Skeletal muscle satellite cell (primary cell): ENCODE measurements at regions not wholly inside any gene's neighbourhood (a gene's known extent, or its start where the extent isn't known, plus 50 kb on each side); places are given as distances from the start of the nearest gene placed in this dataset.

ENCODE experiments used
- H3K27me3 ChIP-seq: 2 replicates; pipeline ENCODE4 v1.7.0; 2013; ENCODE audit warnings: low read length; ENCODE audit not compliant: control insufficient read depth, insufficient read depth
- H3K36me3 ChIP-seq: 2 replicates; pipeline ENCODE4 v1.7.0; 2013; ENCODE audit warnings: mild to moderate bottlenecking, control low read depth, low read length; ENCODE audit not compliant: insufficient read depth
- H3K4me1 ChIP-seq: 2 replicates; pipeline ENCODE4 v1.7.0; 2013; ENCODE audit warnings: low read length; ENCODE audit not compliant: control insufficient read depth, insufficient read depth
- H3K4me2 ChIP-seq: 2 replicates; pipeline ENCODE4 v1.7.0; 2013; ENCODE audit warnings: mild to moderate bottlenecking, low read length
- H3K4me3 ChIP-seq: 2 replicates; pipeline ENCODE4 v1.7.0; 2013; ENCODE audit warnings: low read length
- H3K9ac ChIP-seq: 2 replicates; pipeline ENCODE4 v1.7.0; 2013; ENCODE audit warnings: mild to moderate bottlenecking, low read depth, low read length, moderate library complexity
- H3K9me3 ChIP-seq: replicated peaks from 2 replicates; pipeline ENCODE4 v1.7.0; 2013; ENCODE audit warnings: mild to moderate bottlenecking, control low read depth, low read length

DNA sequence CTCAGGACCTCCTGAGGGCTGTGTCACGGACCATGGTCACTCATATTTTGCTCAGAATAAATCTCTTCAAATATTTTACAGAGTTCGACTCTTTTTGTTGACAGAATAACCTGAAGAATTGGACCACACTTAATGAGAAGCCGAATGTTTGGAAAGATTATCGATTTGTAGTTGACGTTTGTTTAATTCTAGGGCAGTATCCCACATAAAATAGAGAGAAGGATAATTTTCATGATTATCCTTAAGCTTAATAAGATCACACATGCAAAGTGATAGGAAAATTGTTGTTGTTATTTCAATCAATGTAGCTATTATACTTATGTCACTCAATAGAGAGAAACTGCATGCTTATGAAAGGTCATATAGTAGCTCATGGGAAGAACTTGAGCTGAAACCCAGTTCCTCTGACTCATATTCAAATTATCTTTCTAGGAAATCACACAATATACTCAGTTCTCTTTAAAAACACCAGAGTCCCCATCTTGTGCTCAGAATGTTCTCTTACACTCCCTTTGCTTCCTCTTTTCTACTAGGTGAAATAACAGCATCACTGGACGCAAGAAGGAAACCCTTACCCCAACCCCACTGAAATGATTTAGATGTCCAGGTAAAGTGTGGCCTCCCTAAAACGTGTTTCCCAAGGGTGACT lies 982.1 kb downstream of the TSN start:
- H3K4me1 ChIP-seq = no peaks in the 10 kb centered on the region
- no peaks in the 10 kb centered on the region for H3K27me3 ChIP-seq
- no peaks in the 10 kb centered on the region for H3K36me3 ChIP-seq
- H3K4me2 ChIP-seq = no peak overlapping the region
- H3K9ac ChIP-seq = no peak overlapping the region
- H3K9me3 ChIP-seq = no peaks in the 10 kb centered on the region
- H3K4me3 ChIP-seq = no peak overlapping the region

DNA sequence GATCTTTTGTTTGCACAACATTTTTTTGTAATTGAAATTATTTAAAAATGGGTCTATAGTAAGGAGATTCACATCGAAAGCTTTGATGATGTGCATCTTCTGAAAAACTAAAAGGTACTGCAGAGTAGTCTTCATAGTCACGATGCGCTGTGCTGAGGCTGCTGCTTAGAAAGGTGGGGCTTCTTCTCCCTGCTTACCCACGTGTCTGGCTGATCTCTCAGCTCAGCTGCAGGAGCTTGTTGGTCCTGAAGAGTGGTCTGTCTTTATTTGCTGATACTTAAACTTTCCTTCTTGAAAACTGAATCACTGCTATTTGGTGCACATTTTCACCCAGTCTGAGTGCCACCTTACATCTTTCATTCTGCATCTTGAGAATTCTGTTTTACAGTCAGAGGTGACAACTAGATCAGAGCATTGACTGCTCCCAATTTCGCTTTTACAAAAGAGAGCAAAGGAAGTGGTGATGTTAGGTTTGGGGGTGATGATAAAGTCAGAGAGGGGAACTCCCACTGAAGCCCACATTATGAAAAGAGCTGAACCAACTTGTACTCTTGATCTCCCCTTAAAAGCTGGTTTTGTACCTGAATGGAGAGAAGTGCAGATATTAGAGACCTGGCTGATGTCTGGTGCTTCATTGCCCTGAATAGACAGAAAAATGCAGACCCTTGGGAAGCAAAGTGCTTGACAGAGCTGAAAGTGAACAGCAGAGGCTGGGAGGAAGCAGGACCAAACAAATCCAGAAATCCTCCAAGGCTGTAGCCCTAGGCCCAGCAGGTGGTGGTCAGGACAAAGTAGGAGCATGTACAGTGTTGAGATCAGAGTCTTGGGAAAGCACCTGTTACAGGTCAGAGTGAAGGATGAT lies 984.5 kb downstream of the TSN start:
- Histone ChIP-seq H3K27me3 (no peaks in the 10 kb centered on the region), H3K4me1 (no peaks in the 10 kb centered on the region), H3K9me3 (no peaks in the 10 kb centered on the region), H3K4me2 (no peak overlapping the region), H3K36me3 (no peaks in the 10 kb centered on the region), H3K4me3 (no peak overlapping the region), H3K9ac (no peak overlapping the region)

DNA sequence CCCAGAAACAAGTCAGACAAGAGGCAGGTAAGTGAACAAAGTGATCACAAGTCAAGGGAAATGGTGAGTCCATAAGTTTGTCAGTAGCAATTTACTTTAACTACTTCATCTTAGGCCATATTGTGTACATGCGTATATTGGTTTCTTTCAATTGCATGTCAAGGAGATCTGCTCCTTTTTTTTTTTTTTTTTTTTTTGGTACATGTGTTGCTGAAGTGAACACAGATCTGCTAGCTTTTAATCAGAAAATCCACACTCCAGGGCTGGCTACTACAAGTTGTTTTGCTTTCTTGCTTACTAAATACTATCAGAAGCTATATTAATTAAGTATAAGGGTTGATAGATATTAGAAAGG lies 985.1 kb downstream of the TSN start:
- H3K4me1 ChIP-seq = no peaks in the 10 kb centered on the region
- no peak overlapping the region for H3K4me3 ChIP-seq
- H3K9me3 ChIP-seq = no peaks in the 10 kb centered on the region
- no peaks in the 10 kb centered on the region for H3K36me3 ChIP-seq
- H3K27me3 ChIP-seq = no peaks in the 10 kb centered on the region
- H3K9ac ChIP-seq = no peak overlapping the region
- no peak overlapping the region for H3K4me2 ChIP-seq

- Histone ChIP-seq H3K9me3 (no peaks in the 10 kb centered on the region), H3K36me3 (no peaks in the 10 kb centered on the region)
Observed at GRCh38 chr2:122741403-122741802, 986.0 kb downstream of the TSN start.

GRCh38 chr2:122743021-122743675 lies 987.7 kb downstream of the TSN start:
- no peak overlapping the region for H3K9ac ChIP-seq
- no peaks in the 10 kb centered on the region for H3K9me3 ChIP-seq
- no peaks in the 10 kb centered on the region for H3K27me3 ChIP-seq
- no peaks in the 10 kb centered on the region for H3K36me3 ChIP-seq
- no peak overlapping the region for H3K4me3 ChIP-seq
- H3K4me2 ChIP-seq = no peak overlapping the region
- no peaks in the 10 kb centered on the region for H3K4me1 ChIP-seq

More at GRCh38 chr2:122741403-122741802, 986.0 kb downstream of the TSN start:
- no peaks in the 10 kb centered on the region for H3K4me1 ChIP-seq
- H3K4me3 ChIP-seq = no peak overlapping the region
- no peak overlapping the region for H3K4me2 ChIP-seq
- H3K27me3 ChIP-seq = no peaks in the 10 kb centered on the region
- no peak overlapping the region for H3K9ac ChIP-seq

DNA sequence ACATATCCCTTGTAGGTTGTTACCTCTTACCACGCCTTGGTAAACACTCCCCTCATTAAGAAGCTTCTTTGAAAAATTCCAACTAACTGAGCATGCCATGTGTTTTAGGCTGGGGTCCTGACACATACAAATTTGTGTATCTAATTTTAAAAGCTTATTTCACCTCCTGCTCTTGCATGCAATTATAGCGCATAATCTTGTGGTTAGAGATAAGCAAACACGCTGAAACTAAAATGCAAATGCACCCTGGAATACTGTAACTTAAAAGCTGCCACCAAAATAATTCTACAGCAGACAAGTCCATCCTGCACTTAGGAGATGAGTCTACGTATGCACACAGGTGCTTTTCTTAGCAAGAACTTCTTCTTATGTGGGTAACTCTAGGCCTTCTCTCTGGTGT lies 990.2 kb downstream of the TSN start:
- no peak overlapping the region for H3K9ac ChIP-seq
- no peaks in the 10 kb centered on the region for H3K4me1 ChIP-seq
- no peaks in the 10 kb centered on the region for H3K36me3 ChIP-seq
- H3K4me2 ChIP-seq = no peak overlapping the region
- H3K9me3 ChIP-seq = no peaks in the 10 kb centered on the region
- H3K27me3 ChIP-seq = no peaks in the 10 kb centered on the region
- H3K4me3 ChIP-seq = no peak overlapping the region

DNA sequence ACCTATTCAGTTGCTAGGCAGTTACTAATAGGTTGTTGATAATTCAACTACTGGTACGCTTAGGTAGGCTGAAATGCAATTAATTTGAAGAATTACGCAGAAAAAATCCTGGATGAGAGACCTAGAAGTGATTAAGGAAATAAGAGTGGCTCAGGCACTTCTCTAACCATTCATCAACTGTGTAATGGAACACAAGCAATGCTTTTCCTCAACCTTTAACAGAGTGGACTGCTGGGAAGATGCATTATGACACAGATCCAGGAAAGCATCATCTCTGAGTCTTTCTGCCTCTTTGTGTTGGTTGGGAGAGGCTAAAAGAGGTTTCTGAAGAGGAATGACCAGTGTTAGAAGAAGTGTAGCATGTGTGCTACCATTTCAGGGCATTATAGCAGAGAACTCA lies 992.2 kb downstream of the TSN start:
- Histone ChIP-seq H3K4me1 (no peaks in the 10 kb centered on the region), H3K4me2 (no peak overlapping the region), H3K4me3 (no peak overlapping the region), H3K9ac (no peak overlapping the region), H3K27me3 (no peaks in the 10 kb centered on the region), H3K9me3 (no peaks in the 10 kb centered on the region), H3K36me3 (no peaks in the 10 kb centered on the region)

GRCh38 chr2:122748552-122749011 lies 993.1 kb downstream of the TSN start:
- Histone ChIP-seq H3K4me1 (no peaks in the 10 kb centered on the region), H3K36me3 (no peaks in the 10 kb centered on the region), H3K9ac (no peak overlapping the region), H3K4me3 (no peak overlapping the region), H3K27me3 (no peaks in the 10 kb centered on the region), H3K9me3 (no peaks in the 10 kb centered on the region), H3K4me2 (no peak overlapping the region)

GRCh38 chr2:122749405-122749804 lies 994.0 kb downstream of the TSN start:
- Histone ChIP-seq H3K36me3 (no peaks in the 10 kb centered on the region), H3K4me1 (no peaks in the 10 kb centered on the region), H3K4me2 (no peak overlapping the region), H3K27me3 (no peaks in the 10 kb centered on the region), H3K9me3 (no peaks in the 10 kb centered on the region), H3K9ac (no peak overlapping the region), H3K4me3 (no peak overlapping the region)

DNA sequence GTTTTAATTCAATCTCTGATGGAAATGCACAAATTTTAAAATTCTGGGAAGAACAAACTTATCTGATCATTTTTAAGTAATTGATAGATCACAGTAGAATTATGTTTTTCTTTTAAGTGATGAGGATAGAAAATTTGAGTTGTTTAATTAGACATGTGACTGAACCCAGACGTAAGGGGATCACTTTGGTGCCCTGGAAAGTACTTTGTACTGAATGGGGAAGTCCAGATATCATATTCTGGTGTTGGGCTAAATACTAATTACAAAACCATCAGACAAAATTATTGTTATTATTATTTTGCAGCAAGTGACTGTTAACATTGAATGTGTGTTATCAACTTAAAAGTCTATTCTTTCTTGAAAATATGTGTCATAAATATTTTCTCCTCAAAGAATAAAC lies 994.6 kb downstream of the TSN start:
- Histone ChIP-seq H3K36me3 (no peaks in the 10 kb centered on the region), H3K9me3 (no peaks in the 10 kb centered on the region), H3K4me3 (no peak overlapping the region), H3K4me1 (no peaks in the 10 kb centered on the region), H3K4me2 (no peak overlapping the region), H3K27me3 (no peaks in the 10 kb centered on the region), H3K9ac (no peak overlapping the region)

DNA sequence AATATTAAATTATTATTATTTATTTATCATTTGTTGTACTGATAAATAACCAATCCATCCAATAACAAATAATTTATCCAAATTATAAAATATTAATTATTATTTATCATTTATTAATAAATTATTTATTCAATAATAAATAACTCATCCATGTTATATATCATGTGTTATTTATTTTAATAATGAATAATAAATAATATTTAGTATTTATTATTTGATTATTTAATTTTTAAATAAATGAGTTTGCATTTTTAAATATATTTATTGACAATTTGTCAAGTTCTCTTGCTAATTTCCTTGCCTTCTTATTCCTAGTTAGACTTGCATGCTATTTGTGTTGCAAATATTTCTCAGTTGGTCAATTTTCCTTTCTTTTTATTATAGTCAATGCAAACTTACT lies 995.4 kb downstream of the TSN start:
- Histone ChIP-seq H3K9me3 (no peaks in the 10 kb centered on the region), H3K27me3 (no peaks in the 10 kb centered on the region), H3K9ac (no peak overlapping the region), H3K4me3 (no peak overlapping the region), H3K36me3 (no peaks in the 10 kb centered on the region), H3K4me2 (no peak overlapping the region), H3K4me1 (no peaks in the 10 kb centered on the region)
